SH-SY5Y (cell line): ENCODE measurements at regions not wholly inside any gene's neighbourhood (a gene's known extent, or its start where the extent isn't known, plus 50 kb on each side); places are given as distances from the start of the nearest gene placed in this dataset.

Source experiments
- GATA2 ChIP-seq: IDR thresholded peaks from 2 replicates; pipeline ENCODE4 v1.6.1; 2011; ENCODE audit warnings: mild to moderate bottlenecking, low read depth, low read length
- GATA3 ChIP-seq: IDR thresholded peaks from 2 replicates; pipeline ENCODE4 v1.6.1; 2011; ENCODE audit warnings: low read depth, mild to moderate bottlenecking, low read length, moderate library complexity

- TF ChIP-seq GATA3: no peak
- TF ChIP-seq GATA2: no peak
These were observed 263.3 kb upstream of the POU2AF2 start for GRCh38 chr11:110982214-110982613.

GRCh38 chr11:110979696-110980095 is 265.8 kb upstream of the POU2AF2 start:
- TF ChIP-seq GATA3: no peak
- no peak; the same call in 1 of the 2 replicates for TF ChIP-seq GATA2

- no peak for TF ChIP-seq GATA3
- TF ChIP-seq GATA2: no peak
These were observed 265.4 kb upstream of the ARHGAP20 start for GRCh38 chr11:110977661-110978060.

- TF ChIP-seq GATA3: no peak
These were observed 262.5 kb upstream of the ARHGAP20 start for GRCh38 chr11:110974731-110975130.

GRCh38 chr11:110973401-110973980 is 261.3 kb upstream of the ARHGAP20 start:
- TF ChIP-seq GATA2 (no peak), GATA3 (no peak)

GRCh38 chr11:110972640-110973039 is 260.4 kb upstream of the ARHGAP20 start:
- TF ChIP-seq GATA2: no peak
- no peak for TF ChIP-seq GATA3

GRCh38 chr11:110972106-110972505 is 259.9 kb upstream of the ARHGAP20 start:
- TF ChIP-seq GATA2: no peak
- TF ChIP-seq GATA3: no peak

GRCh38 chr11:110971140-110971539 is 258.9 kb upstream of the ARHGAP20 start:
- TF ChIP-seq GATA3 (no peak), GATA2 (no peak)

GRCh38 chr11:110968348-110969062 is 256.3 kb upstream of the ARHGAP20 start:
- TF ChIP-seq GATA3: no peak
- no peak for TF ChIP-seq GATA2

GRCh38 chr11:110966131-110966530 is 253.9 kb upstream of the ARHGAP20 start:
- TF ChIP-seq GATA3: no peak
- TF ChIP-seq GATA2: no peak

GRCh38 chr11:110962921-110963320 is 250.7 kb upstream of the ARHGAP20 start:
- TF ChIP-seq GATA2 (no peak), GATA3 (no peak)

GRCh38 chr11:110960167-110960566 is 247.9 kb upstream of the ARHGAP20 start:
- TF ChIP-seq GATA3: no peak
- no peak for TF ChIP-seq GATA2

GRCh38 chr11:110958216-110958615 is 246.0 kb upstream of the ARHGAP20 start:
- TF ChIP-seq GATA3: no peak
- no peak for TF ChIP-seq GATA2

- no peak for TF ChIP-seq GATA3
- no peak for TF ChIP-seq GATA2
These were observed 243.5 kb upstream of the ARHGAP20 start for GRCh38 chr11:110955776-110956175.

GRCh38 chr11:110951950-110952503 is 239.8 kb upstream of the ARHGAP20 start:
- TF ChIP-seq GATA3 (no peak), GATA2 (no peak)
